ENCODE measurements at regions not wholly inside any gene's neighbourhood (a gene's known extent, or its start where the extent isn't known, plus 50 kb on each side); places are given as distances from the start of the nearest gene placed in this dataset.

DNA sequence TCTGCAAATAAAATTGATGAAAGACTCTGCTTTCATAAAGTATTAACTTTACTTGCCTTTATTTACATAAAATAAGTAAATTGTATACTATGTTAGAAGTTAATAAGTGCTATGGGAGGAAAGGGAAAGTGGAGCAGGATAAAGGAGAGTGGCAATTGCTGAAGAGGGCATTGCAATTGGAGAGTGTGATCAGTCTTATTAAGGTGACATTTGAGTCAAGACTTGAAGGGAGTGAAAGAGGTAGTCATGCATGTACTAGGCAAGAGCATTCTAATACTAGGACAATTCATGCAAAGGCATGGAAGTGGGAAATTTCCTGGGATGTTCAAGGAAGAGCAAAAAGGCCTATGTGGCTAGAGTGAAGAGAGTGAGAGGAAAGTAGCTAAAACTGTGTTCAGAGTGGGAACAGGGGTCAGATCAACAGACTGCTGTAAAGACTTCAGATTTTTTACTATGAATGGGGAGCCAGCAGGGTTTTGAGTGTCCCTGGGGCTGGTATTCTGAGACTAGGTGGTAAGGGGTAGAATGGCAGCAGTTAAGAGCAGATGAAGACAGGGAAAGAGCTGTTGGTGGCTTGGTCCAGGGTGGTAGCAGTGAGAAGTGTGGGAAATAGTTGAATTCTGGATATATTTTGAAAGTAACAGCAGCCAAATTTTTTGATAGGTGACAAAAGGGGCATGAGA is 182.3 kb upstream of the RIOK2 start:
- TF ChIP-seq, protein P1, sequence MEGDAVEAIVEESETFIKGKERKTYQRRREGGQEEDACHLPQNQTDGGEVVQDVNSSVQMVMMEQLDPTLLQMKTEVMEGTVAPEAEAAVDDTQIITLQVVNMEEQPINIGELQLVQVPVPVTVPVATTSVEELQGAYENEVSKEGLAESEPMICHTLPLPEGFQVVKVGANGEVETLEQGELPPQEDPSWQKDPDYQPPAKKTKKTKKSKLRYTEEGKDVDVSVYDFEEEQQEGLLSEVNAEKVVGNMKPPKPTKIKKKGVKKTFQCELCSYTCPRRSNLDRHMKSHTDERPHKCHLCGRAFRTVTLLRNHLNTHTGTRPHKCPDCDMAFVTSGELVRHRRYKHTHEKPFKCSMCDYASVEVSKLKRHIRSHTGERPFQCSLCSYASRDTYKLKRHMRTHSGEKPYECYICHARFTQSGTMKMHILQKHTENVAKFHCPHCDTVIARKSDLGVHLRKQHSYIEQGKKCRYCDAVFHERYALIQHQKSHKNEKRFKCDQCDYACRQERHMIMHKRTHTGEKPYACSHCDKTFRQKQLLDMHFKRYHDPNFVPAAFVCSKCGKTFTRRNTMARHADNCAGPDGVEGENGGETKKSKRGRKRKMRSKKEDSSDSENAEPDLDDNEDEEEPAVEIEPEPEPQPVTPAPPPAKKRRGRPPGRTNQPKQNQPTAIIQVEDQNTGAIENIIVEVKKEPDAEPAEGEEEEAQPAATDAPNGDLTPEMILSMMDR (IDR thresholded peaks at IDR 0.05), result no peak
- TF ChIP-seq, protein P2, sequence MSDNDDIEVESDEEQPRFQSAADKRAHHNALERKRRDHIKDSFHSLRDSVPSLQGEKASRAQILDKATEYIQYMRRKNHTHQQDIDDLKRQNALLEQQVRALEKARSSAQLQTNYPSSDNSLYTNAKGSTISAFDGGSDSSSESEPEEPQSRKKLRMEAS (CRISPR knock-in tag; IDR thresholded peaks at IDR 0.05), result no peak
- TF ChIP-seq, protein P3, sequence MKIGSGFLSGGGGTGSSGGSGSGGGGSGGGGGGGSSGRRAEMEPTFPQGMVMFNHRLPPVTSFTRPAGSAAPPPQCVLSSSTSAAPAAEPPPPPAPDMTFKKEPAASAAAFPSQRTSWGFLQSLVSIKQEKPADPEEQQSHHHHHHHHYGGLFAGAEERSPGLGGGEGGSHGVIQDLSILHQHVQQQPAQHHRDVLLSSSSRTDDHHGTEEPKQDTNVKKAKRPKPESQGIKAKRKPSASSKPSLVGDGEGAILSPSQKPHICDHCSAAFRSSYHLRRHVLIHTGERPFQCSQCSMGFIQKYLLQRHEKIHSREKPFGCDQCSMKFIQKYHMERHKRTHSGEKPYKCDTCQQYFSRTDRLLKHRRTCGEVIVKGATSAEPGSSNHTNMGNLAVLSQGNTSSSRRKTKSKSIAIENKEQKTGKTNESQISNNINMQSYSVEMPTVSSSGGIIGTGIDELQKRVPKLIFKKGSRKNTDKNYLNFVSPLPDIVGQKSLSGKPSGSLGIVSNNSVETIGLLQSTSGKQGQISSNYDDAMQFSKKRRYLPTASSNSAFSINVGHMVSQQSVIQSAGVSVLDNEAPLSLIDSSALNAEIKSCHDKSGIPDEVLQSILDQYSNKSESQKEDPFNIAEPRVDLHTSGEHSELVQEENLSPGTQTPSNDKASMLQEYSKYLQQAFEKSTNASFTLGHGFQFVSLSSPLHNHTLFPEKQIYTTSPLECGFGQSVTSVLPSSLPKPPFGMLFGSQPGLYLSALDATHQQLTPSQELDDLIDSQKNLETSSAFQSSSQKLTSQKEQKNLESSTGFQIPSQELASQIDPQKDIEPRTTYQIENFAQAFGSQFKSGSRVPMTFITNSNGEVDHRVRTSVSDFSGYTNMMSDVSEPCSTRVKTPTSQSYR (CRISPR knock-in tag; IDR thresholded peaks at IDR 0.05), result no peak

Measured in WTC11 (cell line).